GM12801 (cell line): ENCODE measurements at regions not wholly inside any gene's neighbourhood (a gene's known extent, or its start where the extent isn't known, plus 50 kb on each side); places are given as distances from the start of the nearest gene placed in this dataset.

ENCODE experiments used
- CTCF ChIP-seq: IDR thresholded peaks from one replicate; pipeline ENCODE4 v1.5.1; 2011; ENCODE audit warnings: control low read depth; ENCODE audit not compliant: insufficient read length; ENCODE audit errors: extremely low read depth

- no peak for TF ChIP-seq CTCF
Observed at GRCh38 chr3:110732420-110732819, 339.2 kb upstream of the NECTIN3 start.

- TF ChIP-seq CTCF = no peak
Observed at GRCh38 chr3:110733045-110733444, 338.6 kb upstream of the NECTIN3 start.

GRCh38 chr3:110734524-110734923, 337.1 kb upstream of the NECTIN3 start:
- no peak for TF ChIP-seq CTCF

GRCh38 chr3:110736332-110736731, 335.3 kb upstream of the NECTIN3 start:
- no peak for TF ChIP-seq CTCF

GRCh38 chr3:110738531-110738930, 333.1 kb upstream of the NECTIN3 start:
- no peak for TF ChIP-seq CTCF

- TF ChIP-seq CTCF = no peak
Observed at GRCh38 chr3:110741891-110742290, 329.7 kb upstream of the NECTIN3 start.

GRCh38 chr3:110743202-110743601, 328.4 kb upstream of the NECTIN3 start:
- TF ChIP-seq CTCF = no peak

- TF ChIP-seq CTCF = no peak
Observed at GRCh38 chr3:110743984-110744383, 327.6 kb upstream of the NECTIN3 start.
